Endothelial cell (in vitro differentiated cells): ENCODE measurements at regions not wholly inside any gene's neighbourhood (a gene's known extent, or its start where the extent isn't known, plus 50 kb on each side); places are given as distances from the start of the nearest gene placed in this dataset.

Source experiments
- DNase-seq: peaks from one replicate; pipeline ENCODE4 v3.0.0; 2021; ENCODE audit warnings: low spot score
- H3K27ac Mint-ChIP-seq: one replicate; pipeline ENCODE4 v1.8.0; 2021; ENCODE audit warnings: mixed read lengths, inconsistent platforms; ENCODE audit not compliant: unreplicated experiment
- H3K27me3 Mint-ChIP-seq: one replicate; pipeline ENCODE4 v1.8.0; 2021; ENCODE audit warnings: mild to moderate bottlenecking, moderate library complexity, mixed read lengths, inconsistent platforms; ENCODE audit not compliant: unreplicated experiment
- H3K36me3 Mint-ChIP-seq: one replicate; pipeline ENCODE4 v1.8.0; 2021; ENCODE audit warnings: mild to moderate bottlenecking, low read depth, mixed read lengths, inconsistent platforms; ENCODE audit not compliant: unreplicated experiment
- H3K4me1 Mint-ChIP-seq: one replicate; pipeline ENCODE4 v1.8.0; 2021; ENCODE audit warnings: mild to moderate bottlenecking, mixed read lengths, inconsistent platforms; ENCODE audit not compliant: unreplicated experiment
- H3K4me3 Mint-ChIP-seq: one replicate; pipeline ENCODE4 v1.8.0; 2021; ENCODE audit warnings: mild to moderate bottlenecking, mixed read lengths, inconsistent platforms; ENCODE audit not compliant: unreplicated experiment
- H3K9me3 Mint-ChIP-seq: one replicate; pipeline ENCODE4 v1.8.0; 2021; ENCODE audit warnings: mixed read lengths, inconsistent platforms; ENCODE audit not compliant: unreplicated experiment
- CTCF ChIP-seq: fragments of 200-600 bp; sonication (generic); IDR thresholded peaks from one replicate; pipeline ENCODE4 v1.5.0; 2021; ENCODE audit warnings: antibody characterized with exemption; ENCODE audit not compliant: unreplicated experiment

GRCh38 chr10:43822631-43823580, 174.2 kb upstream of the ZNF32 start:
- no peak for DNase-seq
- Mint-ChIP-seq H3K27me3 (no peaks in the 10 kb centered on the region), H3K9me3 (no peaks in the 10 kb centered on the region), H3K4me1 (no peaks in the 10 kb centered on the region), H3K4me3 (no peak overlapping the region), H3K27ac (no peak overlapping the region), H3K36me3 (no peaks in the 10 kb centered on the region)
- no peak for TF ChIP-seq CTCF

GRCh38 chr10:43821103-43821502, 172.4 kb upstream of the ZNF32 start:
- Mint-ChIP-seq H3K27ac (no peak overlapping the region), H3K27me3 (no peaks in the 10 kb centered on the region), H3K4me3 (no peak overlapping the region), H3K4me1 (no peaks in the 10 kb centered on the region), H3K9me3 (no peaks in the 10 kb centered on the region), H3K36me3 (no peaks in the 10 kb centered on the region)
- no peak for TF ChIP-seq CTCF
- no peak for DNase-seq

- no peak overlapping the region for H3K4me3 Mint-ChIP-seq
- H3K4me1 Mint-ChIP-seq, result no peaks in the 10 kb centered on the region
- DNase-seq, result no peak
- H3K27ac Mint-ChIP-seq, result no peak overlapping the region
- H3K9me3 Mint-ChIP-seq, result no peaks in the 10 kb centered on the region
- H3K36me3 Mint-ChIP-seq, result no peaks in the 10 kb centered on the region
- TF ChIP-seq CTCF, result no peak
- no peaks in the 10 kb centered on the region for H3K27me3 Mint-ChIP-seq
Observed at GRCh38 chr10:43820663-43821062, 172.0 kb upstream of the ZNF32 start.

- no peaks in the 10 kb centered on the region for H3K36me3 Mint-ChIP-seq
- DNase-seq, result no peak
- TF ChIP-seq CTCF, result no peak
- H3K27me3 Mint-ChIP-seq, result no peaks in the 10 kb centered on the region
- no peak overlapping the region for H3K4me3 Mint-ChIP-seq
- H3K27ac Mint-ChIP-seq, result no peak overlapping the region
- no peaks in the 10 kb centered on the region for H3K9me3 Mint-ChIP-seq
- H3K4me1 Mint-ChIP-seq, result no peaks in the 10 kb centered on the region
Observed at GRCh38 chr10:43819464-43820230, 171.0 kb upstream of the ZNF32 start.

- Mint-ChIP-seq H3K4me3 (no peak overlapping the region), H3K27ac (no peak overlapping the region), H3K27me3 (no peaks in the 10 kb centered on the region), H3K9me3 (no peaks in the 10 kb centered on the region), H3K36me3 (no peaks in the 10 kb centered on the region), H3K4me1 (no peaks in the 10 kb centered on the region)
- no peak for DNase-seq
- no peak for TF ChIP-seq CTCF
Observed at GRCh38 chr10:43818687-43819086, 170.0 kb upstream of the ZNF32 start.
